ENCODE measurements at regions not wholly inside any gene's neighbourhood (a gene's known extent, or its start where the extent isn't known, plus 50 kb on each side); places are given as distances from the start of the nearest gene placed in this dataset.

- DNase-seq = no peak
Measured at GRCh38 chr15:87489456-87489855, 767.1 kb downstream of the NTRK3 start.

GRCh38 chr15:87487484-87487883, 769.1 kb downstream of the NTRK3 start:
- intact Hi-C loops (cut with DNase I; ENCODE audit: low total_unique reads) = no loop called here
- H3K9me3 ChIP-seq = peaks cover 0 to 7% (median 0%) of the 10 kb centered on the region in 8 donors
- H3K4me3 ChIP-seq = no peak overlapping the region
- H3K36me3 ChIP-seq = no peaks in the 10 kb centered on the region
- no peak for DNase-seq
- no peak overlapping the region for H3K27ac ChIP-seq
- no peaks in the 10 kb centered on the region for H3K4me1 ChIP-seq
- 60 to 78% (median 72%) methylated on average over 2 of the region's 2 CpGs for WGBS, 5 donors
- TF ChIP-seq POLR2AphosphoS5 (IDR thresholded peaks at IDR 0.05) = no peak
- TF ChIP-seq CTCF (IDR thresholded peaks at IDR 0.05 in 8 of 11, conservative IDR thresholded peaks at IDR 0.05 in 3 of 11) = no peak
- TF ChIP-seq POLR2A (IDR thresholded peaks at IDR 0.05) = no peak
- H3K27me3 ChIP-seq (replicated peaks in 1 of 7) = no peaks in the 10 kb centered on the region

More at GRCh38 chr15:87489456-87489855, 767.1 kb downstream of the NTRK3 start:
- Histone ChIP-seq H3K9me3 (peaks cover 0 to 7% (median 1%) of the 10 kb centered on the region in 8 donors), H3K4me3 (no peak overlapping the region), H3K27me3 (replicated peaks in 1 of 7) (no peaks in the 10 kb centered on the region), H3K27ac (no peak overlapping the region), H3K4me1 (no peaks in the 10 kb centered on the region), H3K36me3 (no peaks in the 10 kb centered on the region)
- intact Hi-C loops (cut with DNase I; ENCODE audit: low total_unique reads) = no loop called here
- TF ChIP-seq POLR2A (IDR thresholded peaks at IDR 0.05) (no peak), CTCF (IDR thresholded peaks at IDR 0.05 in 8 of 11, conservative IDR thresholded peaks at IDR 0.05 in 3 of 11) (no peak), POLR2AphosphoS5 (IDR thresholded peaks at IDR 0.05) (no peak)

- H3K4me3 ChIP-seq = no peak overlapping the region
- H3K27me3 ChIP-seq (replicated peaks in 1 of 7) = no peaks in the 10 kb centered on the region
- peaks cover 0 to 2% (median 0%) of the 10 kb centered on the region in 8 donors for H3K9me3 ChIP-seq
- H3K4me1 ChIP-seq = no peaks in the 10 kb centered on the region
- intact Hi-C loops (cut with DNase I; ENCODE audit: low total_unique reads) = no loop called here
- no peak overlapping the region for H3K27ac ChIP-seq
- H3K36me3 ChIP-seq = no peaks in the 10 kb centered on the region
- no peak for DNase-seq
- 67 to 91% (median 78%) methylated on average over 1 of the region's 1 CpG for WGBS, 5 donors
- no peak for TF ChIP-seq CTCF (IDR thresholded peaks at IDR 0.05 in 8 of 11, conservative IDR thresholded peaks at IDR 0.05 in 3 of 11)
- no peak for TF ChIP-seq POLR2A (IDR thresholded peaks at IDR 0.05)
- no peak for TF ChIP-seq POLR2AphosphoS5 (IDR thresholded peaks at IDR 0.05)
Measured at GRCh38 chr15:87483468-87483867, 773.1 kb downstream of the NTRK3 start.

GRCh38 chr15:87481126-87481525, 775.4 kb downstream of the NTRK3 start:
- intact Hi-C loops (cut with DNase I; ENCODE audit: low total_unique reads) = no loop called here
- 66 to 79% (median 72%) methylated on average over 3 of the region's 3 CpGs for WGBS, 5 donors
- Histone ChIP-seq H3K9me3 (peaks cover 0 to 2% (median 0%) of the 10 kb centered on the region in 8 donors), H3K36me3 (no peaks in the 10 kb centered on the region), H3K4me3 (no peak overlapping the region), H3K27ac (no peak overlapping the region), H3K27me3 (replicated peaks in 1 of 7) (no peaks in the 10 kb centered on the region), H3K4me1 (no peaks in the 10 kb centered on the region)
- no peak for DNase-seq
- TF ChIP-seq POLR2A (IDR thresholded peaks at IDR 0.05) (no peak), POLR2AphosphoS5 (IDR thresholded peaks at IDR 0.05) (no peak), CTCF (IDR thresholded peaks at IDR 0.05 in 8 of 11, conservative IDR thresholded peaks at IDR 0.05 in 3 of 11) (no peak)
